ENCODE measurements at regions not wholly inside any gene's neighbourhood (a gene's known extent, or its start where the extent isn't known, plus 50 kb on each side); places are given as distances from the start of the nearest gene placed in this dataset.

DNA sequence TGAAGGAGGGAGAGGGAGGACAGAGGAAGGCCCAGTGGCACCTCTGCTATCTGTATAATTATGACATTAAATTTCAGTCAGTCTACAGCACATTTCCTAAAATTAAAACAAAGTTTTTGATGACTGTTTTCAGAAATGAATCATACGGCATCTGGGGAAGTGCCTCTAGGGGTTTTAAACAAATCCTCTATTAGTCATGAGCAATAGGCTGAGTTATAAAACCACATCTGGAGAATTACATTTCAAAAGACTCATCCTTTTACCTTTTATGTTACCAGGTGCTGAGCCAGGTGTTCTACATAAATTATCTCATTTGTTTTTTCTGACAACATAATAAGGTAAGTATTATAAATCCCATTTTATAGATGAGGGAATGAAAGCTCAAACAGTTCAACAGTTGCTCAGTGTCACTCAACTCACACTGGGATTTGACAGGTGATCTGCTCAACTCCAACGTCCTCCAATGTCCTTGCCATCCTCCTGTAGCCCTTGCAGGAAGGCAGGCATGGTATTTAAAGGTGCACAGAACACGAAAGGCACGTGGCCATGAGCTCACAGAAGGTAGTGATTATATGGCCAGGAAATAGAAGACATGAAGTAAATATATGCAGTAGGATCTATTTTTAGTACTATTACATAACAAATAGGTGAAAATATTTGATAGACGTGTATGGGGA lies 184.2 kb upstream of the MAN1A1 start (continued):
- TF ChIP-seq ZNF462 (CRISPR knock-in tag; IDR thresholded peaks at IDR 0.05) (no peak), ZNF114 (CRISPR knock-in tag; IDR thresholded peaks at IDR 0.05) (no peak), ZNF331 (CRISPR knock-in tag; IDR thresholded peaks at IDR 0.05; ENCODE audit: low read depth) (no peak), CREB1 (CRISPR knock-in tag; IDR thresholded peaks at IDR 0.05; ENCODE audit: low read depth) (no peak)

DNA sequence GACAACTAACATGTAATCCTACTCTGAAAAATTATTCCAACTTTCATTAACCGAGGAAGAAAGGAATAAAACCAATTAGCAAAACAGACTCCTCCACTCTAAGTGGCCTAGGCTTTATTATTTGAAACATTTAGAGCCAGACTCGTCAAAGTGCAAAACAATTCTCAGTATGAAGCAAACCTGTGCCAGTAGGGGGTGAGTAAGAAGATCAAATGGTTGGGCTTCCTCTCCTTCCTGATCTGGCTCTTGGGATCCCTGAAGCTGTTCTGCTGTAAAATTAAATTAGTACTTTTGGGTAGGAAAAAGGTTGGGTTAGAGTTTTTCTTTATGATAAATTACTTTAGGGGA lies 177.6 kb upstream of the MAN1A1 start:
- Histone ChIP-seq H2AFZ (no peak overlapping the region), H3K79me2 (replicated peaks; ENCODE audit: insufficient read depth) (no peaks in the 10 kb centered on the region), H3K36me3 (ENCODE audit: insufficient read depth) (no peaks in the 10 kb centered on the region), H3K27me3 (ENCODE audit: insufficient read depth) (no peaks in the 10 kb centered on the region), H3K4me3 (no peak overlapping the region), H4K20me1 (replicated peaks; ENCODE audit: insufficient read depth) (no peaks in the 10 kb centered on the region), H3K9me2 (ENCODE audit: insufficient read depth) (peaks cover 5% of the 10 kb centered on the region; the same call in 1 of the 2 replicates), H3K27ac (ENCODE audit: low read depth) (0 out of 2 replicates have a peak overlapping the region, but pooled peaks have one; percentile 15), H3K4me2 (peak overlapping the region; percentile 56; the same call in 1 of the 2 replicates), H3F3A (replicated peaks; ENCODE audit: low read depth) (no peaks in the 10 kb centered on the region), H3K4me1 (ENCODE audit: insufficient read depth) (peaks cover 18% of the 10 kb centered on the region)
- Mint-ChIP-seq H3K4me3 (no peak overlapping the region), H3K9me3 (no peaks in the 10 kb centered on the region), H3K27ac (peak overlapping the region; percentile 16), H3K4me1 (peaks cover 29% of the 10 kb centered on the region), H3K27me3 (ENCODE audit: insufficient read depth, low read depth, poor library complexity) (no peaks in the 10 kb centered on the region), H3K36me3 (ENCODE audit: low read depth) (no peaks in the 10 kb centered on the region)
- DNase-seq (ENCODE audit: low spot score) (peak; percentile 32), ATAC-seq (peak; percentile 62)
- TF ChIP-seq, protein P1, sequence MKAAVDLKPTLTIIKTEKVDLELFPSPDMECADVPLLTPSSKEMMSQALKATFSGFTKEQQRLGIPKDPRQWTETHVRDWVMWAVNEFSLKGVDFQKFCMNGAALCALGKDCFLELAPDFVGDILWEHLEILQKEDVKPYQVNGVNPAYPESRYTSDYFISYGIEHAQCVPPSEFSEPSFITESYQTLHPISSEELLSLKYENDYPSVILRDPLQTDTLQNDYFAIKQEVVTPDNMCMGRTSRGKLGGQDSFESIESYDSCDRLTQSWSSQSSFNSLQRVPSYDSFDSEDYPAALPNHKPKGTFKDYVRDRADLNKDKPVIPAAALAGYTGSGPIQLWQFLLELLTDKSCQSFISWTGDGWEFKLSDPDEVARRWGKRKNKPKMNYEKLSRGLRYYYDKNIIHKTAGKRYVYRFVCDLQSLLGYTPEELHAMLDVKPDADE (IDR thresholded peaks at IDR 0.05): no peak
- peak; percentile 33; the same call in 1 of the 2 replicates for TF ChIP-seq ZNF462 (CRISPR knock-in tag; IDR thresholded peaks at IDR 0.05)
